PC-9 (cell line): ENCODE measurements at regions not wholly inside any gene's neighbourhood (a gene's known extent, or its start where the extent isn't known, plus 50 kb on each side); places are given as distances from the start of the nearest gene placed in this dataset.

Experiments
- EZH2 ChIP-seq: fragments of 200-600 bp; sonication (generic); IDR thresholded peaks from 2 replicates; pipeline ENCODE4 v1.8.0; 2017; ENCODE audit warnings: antibody characterized with exemption, low read depth
- TF ChIP-seq, protein P1 (sequence below): fragments of 200-600 bp; sonication (generic); conservative IDR thresholded peaks from 2 replicates; pipeline ENCODE4 v1.6.1; 2017; ENCODE audit warnings: mixed run types, antibody characterized with exemption, mild to moderate bottlenecking, moderate library complexity

DNA sequence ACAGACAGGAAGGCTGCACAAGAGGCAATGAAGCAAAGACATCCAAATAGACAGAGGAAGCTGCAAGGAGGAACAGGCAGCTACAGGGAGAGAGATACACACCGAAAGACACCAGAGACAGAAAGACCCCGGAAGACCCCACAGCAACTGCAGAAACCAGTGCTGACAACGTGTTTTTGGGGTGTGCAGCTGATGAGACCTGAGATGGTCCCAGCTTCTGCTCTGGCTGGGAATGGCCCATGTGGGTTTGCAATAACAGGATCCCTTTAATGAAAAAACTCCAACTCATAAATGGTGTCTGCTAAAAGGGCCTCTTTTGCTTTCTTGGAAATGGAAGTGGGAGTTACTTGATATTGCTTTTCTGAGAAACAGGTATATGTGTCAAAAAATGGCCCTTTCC, 101.5 kb upstream of the CDH11 start:
- TF ChIP-seq, protein P1, sequence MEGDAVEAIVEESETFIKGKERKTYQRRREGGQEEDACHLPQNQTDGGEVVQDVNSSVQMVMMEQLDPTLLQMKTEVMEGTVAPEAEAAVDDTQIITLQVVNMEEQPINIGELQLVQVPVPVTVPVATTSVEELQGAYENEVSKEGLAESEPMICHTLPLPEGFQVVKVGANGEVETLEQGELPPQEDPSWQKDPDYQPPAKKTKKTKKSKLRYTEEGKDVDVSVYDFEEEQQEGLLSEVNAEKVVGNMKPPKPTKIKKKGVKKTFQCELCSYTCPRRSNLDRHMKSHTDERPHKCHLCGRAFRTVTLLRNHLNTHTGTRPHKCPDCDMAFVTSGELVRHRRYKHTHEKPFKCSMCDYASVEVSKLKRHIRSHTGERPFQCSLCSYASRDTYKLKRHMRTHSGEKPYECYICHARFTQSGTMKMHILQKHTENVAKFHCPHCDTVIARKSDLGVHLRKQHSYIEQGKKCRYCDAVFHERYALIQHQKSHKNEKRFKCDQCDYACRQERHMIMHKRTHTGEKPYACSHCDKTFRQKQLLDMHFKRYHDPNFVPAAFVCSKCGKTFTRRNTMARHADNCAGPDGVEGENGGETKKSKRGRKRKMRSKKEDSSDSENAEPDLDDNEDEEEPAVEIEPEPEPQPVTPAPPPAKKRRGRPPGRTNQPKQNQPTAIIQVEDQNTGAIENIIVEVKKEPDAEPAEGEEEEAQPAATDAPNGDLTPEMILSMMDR = no peak
- no peak for TF ChIP-seq EZH2
